Liver (tissue), 3 donors: ENCODE measurements at regions not wholly inside any gene's neighbourhood (a gene's known extent, or its start where the extent isn't known, plus 50 kb on each side); places are given as distances from the start of the nearest gene placed in this dataset.

Source experiments
- ATF3 ChIP-seq: IDR thresholded peaks from 2 replicates; pipeline ENCODE4 v1.6.1; 2016; ENCODE audit warnings: antibody characterized with exemption
- CTCF ChIP-seq: fragments of 150-350 bp; IDR thresholded peaks from 2 replicates; pipeline ENCODE4 v1.5.1; 2017; ENCODE audit warnings: improper control_type of control experiment, low read depth, low read length; ENCODE audit not compliant: missing input control
- EGR1 ChIP-seq, 2 donors: IDR thresholded peaks; 2 replicates each; pipeline ENCODE4 v1.6.1; 2016 to 2018; ENCODE audit warnings: antibody characterized with exemption in 2 of 2, low read depth in 2 of 2
- FOXA1 ChIP-seq: IDR thresholded peaks from 2 replicates; pipeline ENCODE4 v1.6.1; 2016; ENCODE audit warnings: antibody characterized with exemption
- GABPA ChIP-seq, 2 donors: IDR thresholded peaks in 1 of 2; conservative IDR thresholded peaks in 1 of 2; 2 replicates each; pipeline ENCODE4 v1.6.1; 2016; ENCODE audit warnings: antibody characterized with exemption in 2 of 2, mild to moderate bottlenecking in 1 of 2, moderate library complexity in 1 of 2
- HNF4A ChIP-seq, 2 donors: conservative IDR thresholded peaks; 2 replicates each; pipeline ENCODE4 v1.6.1; 2016; ENCODE audit warnings: antibody characterized with exemption in 2 of 2, mild to moderate bottlenecking in 2 of 2
- JUND ChIP-seq, 2 donors: IDR thresholded peaks; 2 replicates each; pipeline ENCODE4 v1.6.1; 2016; ENCODE audit warnings: antibody characterized with exemption in 2 of 2
- MAX ChIP-seq: IDR thresholded peaks from 2 replicates; pipeline ENCODE4 v1.6.1; 2016; ENCODE audit warnings: antibody characterized with exemption
- REST ChIP-seq: IDR thresholded peaks from 2 replicates; pipeline ENCODE4 v1.6.1; 2016; ENCODE audit warnings: antibody characterized with exemption, mild to moderate bottlenecking
- YY1 ChIP-seq: IDR thresholded peaks from 2 replicates; pipeline ENCODE4 v1.6.1; 2016; ENCODE audit warnings: antibody characterized with exemption, mild to moderate bottlenecking
- ZBTB33 ChIP-seq: IDR thresholded peaks from 2 replicates; pipeline ENCODE4 v1.6.1; 2016; ENCODE audit warnings: antibody characterized with exemption
- donor health status: healthy.
- donor health status: healthy.

GRCh38 chr10:124243702-124244121 lies 150.3 kb upstream of the CHST15 start:
- TF ChIP-seq CTCF (no peak), GABPA (IDR thresholded peaks at IDR 0.05 in 1 of 2, conservative IDR thresholded peaks at IDR 0.05 in 1 of 2) (no peak), EGR1 (IDR thresholded peaks at IDR 0.05; ENCODE audit: low read depth in 2 of 2) (no peak), FOXA1 (no peak), REST (no peak), MAX (no peak), ATF3 (no peak), ZBTB33 (no peak), YY1 (no peak), HNF4A (conservative IDR thresholded peaks at IDR 0.05) (no peak), JUND (IDR thresholded peaks at IDR 0.05) (no peak)
